GM23248 (cell line): ENCODE measurements at regions not wholly inside any gene's neighbourhood (a gene's known extent, or its start where the extent isn't known, plus 50 kb on each side); places are given as distances from the start of the nearest gene placed in this dataset.

Experiments
- DNase-seq: peaks from one replicate; pipeline ENCODE4 v3.0.0-alpha.2; 2015
- H2AFZ ChIP-seq: fragments of 200-600 bp; sonication (generic); 2 replicates; pipeline ENCODE4 v1.6.1; 2016; ENCODE audit warnings: antibody characterized with exemption
- H3F3A ChIP-seq: fragments of 200-600 bp; sonication (generic); 2 replicates; pipeline ENCODE4 v1.6.1; 2016; ENCODE audit warnings: mild to moderate bottlenecking, antibody characterized with exemption, mixed run types; ENCODE audit not compliant: insufficient read depth
- H3K27ac ChIP-seq: fragments of 200-600 bp; sonication (generic); 2 replicates; pipeline ENCODE4 v1.5.1; 2016; ENCODE audit warnings: mild to moderate bottlenecking
- H3K27me3 ChIP-seq: fragments of 200-600 bp; sonication (generic); replicated peaks from 2 replicates; pipeline ENCODE4 v1.6.1; 2016; ENCODE audit warnings: mild to moderate bottlenecking; ENCODE audit not compliant: insufficient read depth
- H3K36me3 ChIP-seq: fragments of 200-600 bp; sonication (generic); 2 replicates; pipeline ENCODE4 v1.6.1; 2016; ENCODE audit warnings: low read depth, mild to moderate bottlenecking
- H3K4me1 ChIP-seq: fragments of 200-600 bp; sonication (generic); 2 replicates; pipeline ENCODE4 v1.6.1; 2016; ENCODE audit warnings: mild to moderate bottlenecking; ENCODE audit not compliant: insufficient read depth
- H3K4me2 ChIP-seq: fragments of 200-600 bp; sonication (generic); one replicate; pipeline ENCODE4 v1.6.1; 2016; ENCODE audit warnings: mild to moderate bottlenecking; ENCODE audit not compliant: unreplicated experiment
- H3K4me3 ChIP-seq: fragments of 200-600 bp; sonication (generic); 2 replicates; pipeline ENCODE4 v1.5.1; 2016; ENCODE audit warnings: mild to moderate bottlenecking
- H3K79me2 ChIP-seq: fragments of 200-600 bp; sonication (generic); 2 replicates; pipeline ENCODE4 v1.6.1; 2016; ENCODE audit warnings: mild to moderate bottlenecking; ENCODE audit not compliant: insufficient read depth
- H3K9ac ChIP-seq: fragments of 200-600 bp; sonication (generic); 2 replicates; pipeline ENCODE4 v1.6.1; 2016; ENCODE audit warnings: mild to moderate bottlenecking
- H3K9me2 ChIP-seq: fragments of 200-600 bp; sonication (generic); 2 replicates; pipeline ENCODE4 v1.6.1; 2016; ENCODE audit warnings: mixed run types, mild to moderate bottlenecking, moderate library complexity; ENCODE audit not compliant: insufficient read depth
- H3K9me3 ChIP-seq: fragments of 200-600 bp; sonication (generic); one replicate; pipeline ENCODE4 v1.6.1; 2017; ENCODE audit warnings: low read depth
- H4K20me1 ChIP-seq: fragments of 200-600 bp; sonication (generic); 2 replicates; pipeline ENCODE4 v1.6.0; 2016; ENCODE audit not compliant: insufficient read depth
- EZH2 ChIP-seq: fragments of 200-600 bp; sonication (generic); IDR thresholded peaks from 2 replicates; pipeline ENCODE4 v1.6.1; 2018; ENCODE audit warnings: antibody characterized with exemption, mild to moderate bottlenecking; ENCODE audit not compliant: insufficient read depth, poor library complexity, severe bottlenecking
- EZH2phosphoT487 ChIP-seq: fragments of 200-600 bp; sonication (generic); IDR thresholded peaks from 2 replicates; pipeline ENCODE4 v1.6.1; 2018; ENCODE audit warnings: antibody characterized with exemption, moderate library complexity, mild to moderate bottlenecking, low read depth; ENCODE audit not compliant: insufficient read depth
- WGBS, 2 experiments: methylation state at CpG; one replicate each; pipeline ENCODE4 v1.1.6; 2015 to 2017; ENCODE audit warnings: low lambda C conversion rate in 2 of 2, low coverage in 1 of 2; ENCODE audit errors: missing lambda C conversion rate in 2 of 2; 5-methylcytosine and 5-hydroxymethylcytosine counted together
- in situ Hi-C: fragments of 300-500 bp; cut with MboI; formaldehyde crosslinking; loops from 2 replicates; pipeline ENCODE4 v1.15.0; 2020

- Histone ChIP-seq H3K4me2 (no peak overlapping the region), H3K27me3 (no peaks in the 10 kb centered on the region), H3K4me3 (no peak overlapping the region), H3K9ac (no peak overlapping the region), H4K20me1 (no peaks in the 10 kb centered on the region), H3K9me3 (no peaks in the 10 kb centered on the region), H3K9me2 (no peaks in the 10 kb centered on the region), H3K36me3 (no peaks in the 10 kb centered on the region), H2AFZ (no peak overlapping the region), H3K4me1 (peaks cover 4% of the 10 kb centered on the region; the same call in 1 of the 2 replicates), H3K79me2 (no peaks in the 10 kb centered on the region), H3F3A (no peaks in the 10 kb centered on the region), H3K27ac (no peak overlapping the region)
- TF ChIP-seq EZH2 = no peak
- no peak for TF ChIP-seq EZH2phosphoT487
- in situ Hi-C loops = no loop called here
- no peak for DNase-seq
- WGBS, 2 experiments = 22 to 28% methylated on average over 10 of the region's 10 CpGs
Measured at GRCh38 chr2:235206399-235206798, 254.6 kb downstream of the SH3BP4 start.

DNA sequence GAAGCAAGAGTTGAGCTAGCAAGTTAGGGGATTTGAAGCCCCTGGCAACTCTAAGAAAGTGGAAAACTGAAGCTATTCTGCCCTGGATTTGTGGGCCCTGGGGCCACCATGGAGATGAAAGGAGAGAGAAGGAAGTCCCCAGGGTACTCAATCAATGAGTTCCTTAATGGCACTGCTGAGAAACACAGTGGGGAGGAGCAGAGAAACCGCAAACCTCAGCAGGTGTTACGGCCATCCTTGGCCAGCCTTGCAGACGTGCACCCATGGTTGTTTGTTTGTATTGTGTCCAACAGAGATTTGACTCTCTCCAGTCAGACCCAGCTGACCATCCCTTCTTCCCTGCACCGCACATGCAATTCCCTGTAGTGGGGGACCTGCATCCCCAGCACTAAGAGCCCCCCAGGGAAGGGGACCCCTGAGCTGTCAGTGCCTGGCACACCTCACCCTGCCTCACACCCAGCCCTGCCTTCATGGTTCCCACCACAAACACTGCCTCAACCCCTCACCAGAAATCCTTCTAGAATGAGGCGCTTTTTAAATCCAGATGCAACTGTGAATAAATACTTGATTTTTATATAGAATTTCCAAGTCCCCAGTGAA is 255.3 kb downstream of the SH3BP4 start:
- Histone ChIP-seq H3F3A (no peaks in the 10 kb centered on the region), H3K9ac (no peak overlapping the region), H4K20me1 (no peaks in the 10 kb centered on the region), H3K9me3 (no peaks in the 10 kb centered on the region), H3K4me1 (peaks cover 4% of the 10 kb centered on the region; the same call in 1 of the 2 replicates), H3K79me2 (no peaks in the 10 kb centered on the region), H2AFZ (no peak overlapping the region), H3K36me3 (no peaks in the 10 kb centered on the region), H3K9me2 (no peaks in the 10 kb centered on the region), H3K4me3 (no peak overlapping the region), H3K27ac (no peak overlapping the region), H3K4me2 (no peak overlapping the region), H3K27me3 (no peaks in the 10 kb centered on the region)
- TF ChIP-seq EZH2 = no peak
- no peak for TF ChIP-seq EZH2phosphoT487
- in situ Hi-C loops = no loop called here
- DNase-seq = no peak
- 75 to 83% methylated on average over 5 of the region's 5 CpGs for WGBS, 2 experiments

DNA sequence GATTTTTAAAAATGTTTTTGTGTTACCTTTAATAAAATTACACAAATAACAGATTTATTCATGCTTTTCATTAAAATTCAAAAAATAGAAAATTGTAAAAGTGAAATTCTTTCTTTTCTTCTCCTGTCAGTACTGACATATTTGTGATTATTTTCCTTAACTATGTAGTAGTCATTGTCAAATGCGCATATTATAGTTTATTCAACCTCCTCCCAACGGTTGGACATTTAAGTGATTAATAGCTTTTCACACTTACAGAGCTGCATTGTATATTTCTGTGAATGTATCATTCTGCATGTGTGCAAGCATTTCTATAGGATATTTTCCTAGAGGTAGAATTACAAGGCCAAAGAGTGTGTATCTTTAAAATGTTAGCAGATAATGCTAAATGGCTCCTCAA is 259.2 kb downstream of the SH3BP4 start:
- Histone ChIP-seq H2AFZ (no peak overlapping the region), H3K4me3 (no peak overlapping the region), H4K20me1 (no peaks in the 10 kb centered on the region), H3K27ac (no peak overlapping the region), H3K79me2 (no peaks in the 10 kb centered on the region), H3K9ac (no peak overlapping the region), H3K4me1 (no peaks in the 10 kb centered on the region), H3K9me3 (no peaks in the 10 kb centered on the region), H3K4me2 (no peak overlapping the region), H3K9me2 (no peaks in the 10 kb centered on the region), H3K36me3 (no peaks in the 10 kb centered on the region), H3K27me3 (no peaks in the 10 kb centered on the region), H3F3A (no peaks in the 10 kb centered on the region)
- no peak for TF ChIP-seq EZH2
- TF ChIP-seq EZH2phosphoT487 = no peak
- in situ Hi-C loops = no loop called here
- no peak for DNase-seq
- 44 to 45% methylated on average over 2 of the region's 2 CpGs for WGBS, 2 experiments

DNA sequence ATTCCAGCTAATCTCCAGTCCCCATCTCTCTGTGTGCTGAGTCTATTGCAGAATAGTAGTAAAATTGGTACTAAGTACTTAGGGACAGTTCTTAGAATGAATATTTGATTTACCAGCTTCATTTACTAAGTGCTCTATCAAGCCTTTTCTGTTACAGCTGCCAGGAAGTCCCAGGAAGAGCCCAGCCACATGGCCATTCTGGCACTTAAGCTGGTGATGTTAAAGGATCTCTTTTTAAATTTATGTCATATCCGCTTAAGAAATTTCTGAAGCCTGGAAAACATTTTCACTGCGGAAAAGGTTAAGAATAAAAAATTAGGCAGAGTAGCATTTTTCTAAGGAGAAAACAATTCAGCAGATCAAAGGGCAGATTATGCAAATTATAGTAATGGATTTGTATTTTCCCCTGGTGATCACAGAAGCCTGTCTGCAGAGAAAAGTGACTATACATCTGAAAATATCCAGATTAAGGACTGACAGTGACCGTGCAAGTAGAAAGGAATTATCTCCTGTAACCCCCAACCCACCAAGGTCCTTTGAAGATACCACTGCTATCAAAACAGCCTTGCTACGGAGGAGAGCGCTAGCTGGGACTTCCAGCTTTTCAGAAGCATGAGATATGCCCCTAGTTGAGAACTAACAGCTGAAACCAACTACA is 260.8 kb downstream of the SH3BP4 start:
- Histone ChIP-seq H3K27me3 (no peaks in the 10 kb centered on the region), H3K9me3 (no peaks in the 10 kb centered on the region), H3K4me1 (peaks cover 15% of the 10 kb centered on the region), H2AFZ (no peak overlapping the region), H4K20me1 (no peaks in the 10 kb centered on the region), H3K79me2 (no peaks in the 10 kb centered on the region), H3K9me2 (no peaks in the 10 kb centered on the region), H3F3A (peaks cover 12% of the 10 kb centered on the region; the same call in 1 of the 2 replicates), H3K4me3 (no peak overlapping the region), H3K9ac (no peak overlapping the region), H3K27ac (no peak overlapping the region), H3K4me2 (no peak overlapping the region), H3K36me3 (no peaks in the 10 kb centered on the region)
- WGBS, 2 experiments = 83 to 89% methylated on average over 5 of the region's 5 CpGs
- no peak for TF ChIP-seq EZH2
- TF ChIP-seq EZH2phosphoT487 = no peak
- in situ Hi-C loops = no loop called here
- DNase-seq = no peak
